ENCODE measurements at regions not wholly inside any gene's neighbourhood (a gene's known extent, or its start where the extent isn't known, plus 50 kb on each side); places are given as distances from the start of the nearest gene placed in this dataset.

DNA sequence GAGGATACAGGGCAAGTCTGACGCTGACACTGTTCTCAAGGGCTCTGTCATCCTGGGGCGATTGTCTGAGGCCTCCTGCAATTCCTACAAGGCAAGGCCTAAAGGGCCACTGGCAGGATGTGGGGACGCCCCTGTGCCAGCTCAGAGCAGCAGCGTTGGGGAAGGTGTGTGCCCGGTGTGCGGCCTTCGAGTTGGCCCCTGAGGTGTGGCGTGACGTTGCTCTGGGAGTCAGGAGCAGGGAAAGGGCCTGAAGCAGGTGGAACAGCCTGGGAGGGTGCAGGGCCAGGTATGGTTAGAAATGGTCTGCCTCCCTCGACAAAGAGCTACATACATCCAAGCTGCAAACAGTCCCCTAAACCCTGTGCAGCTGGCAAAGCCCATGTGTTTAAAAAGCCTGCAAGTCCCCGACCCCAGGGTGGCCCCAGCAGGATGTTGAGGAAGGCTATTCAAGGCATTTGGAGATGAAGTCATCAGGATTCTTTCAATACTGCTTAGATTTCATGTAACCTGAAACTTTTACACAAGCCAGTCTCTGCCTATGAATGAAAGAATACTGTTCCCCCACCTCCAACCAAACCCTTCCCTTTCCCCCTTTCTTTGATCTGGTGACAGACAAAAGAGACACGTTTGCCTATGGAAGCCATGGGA is 142.5 kb upstream of the TNS3 start:
- H4K20me1 ChIP-seq (ENCODE audit: insufficient read depth, low read length), result no peaks in the 10 kb centered on the region
- H3K9ac ChIP-seq (ENCODE audit: low read length), result no peak overlapping the region
- H3K27ac ChIP-seq (ENCODE audit: low read length), result no peak overlapping the region
- H3K27me3 ChIP-seq (ENCODE audit: low read depth, low read length), result peaks cover 13% of the 10 kb centered on the region
- no peaks in the 10 kb centered on the region for H3K79me2 ChIP-seq (ENCODE audit: low read length)
- no peaks in the 10 kb centered on the region for H3K9me3 ChIP-seq (ENCODE audit: insufficient read depth, low read length)
- TF ChIP-seq EZH2phosphoT487 (IDR thresholded peaks at IDR 0.05; ENCODE audit: low read depth), result no peak
- TF ChIP-seq, protein P1, sequence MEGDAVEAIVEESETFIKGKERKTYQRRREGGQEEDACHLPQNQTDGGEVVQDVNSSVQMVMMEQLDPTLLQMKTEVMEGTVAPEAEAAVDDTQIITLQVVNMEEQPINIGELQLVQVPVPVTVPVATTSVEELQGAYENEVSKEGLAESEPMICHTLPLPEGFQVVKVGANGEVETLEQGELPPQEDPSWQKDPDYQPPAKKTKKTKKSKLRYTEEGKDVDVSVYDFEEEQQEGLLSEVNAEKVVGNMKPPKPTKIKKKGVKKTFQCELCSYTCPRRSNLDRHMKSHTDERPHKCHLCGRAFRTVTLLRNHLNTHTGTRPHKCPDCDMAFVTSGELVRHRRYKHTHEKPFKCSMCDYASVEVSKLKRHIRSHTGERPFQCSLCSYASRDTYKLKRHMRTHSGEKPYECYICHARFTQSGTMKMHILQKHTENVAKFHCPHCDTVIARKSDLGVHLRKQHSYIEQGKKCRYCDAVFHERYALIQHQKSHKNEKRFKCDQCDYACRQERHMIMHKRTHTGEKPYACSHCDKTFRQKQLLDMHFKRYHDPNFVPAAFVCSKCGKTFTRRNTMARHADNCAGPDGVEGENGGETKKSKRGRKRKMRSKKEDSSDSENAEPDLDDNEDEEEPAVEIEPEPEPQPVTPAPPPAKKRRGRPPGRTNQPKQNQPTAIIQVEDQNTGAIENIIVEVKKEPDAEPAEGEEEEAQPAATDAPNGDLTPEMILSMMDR (IDR thresholded peaks at IDR 0.05; ENCODE audit: low read depth, low read length), result no peak
- H3K4me2 ChIP-seq (ENCODE audit: low read length), result no peak overlapping the region
- no peaks in the 10 kb centered on the region for H3K36me3 ChIP-seq (replicated peaks; ENCODE audit: low read depth, low read length)
- H2AFZ ChIP-seq (ENCODE audit: low read depth, low read length), result no peak overlapping the region
- H3K4me3 ChIP-seq (ENCODE audit: low read length), result no peak overlapping the region
- peaks cover 34% of the 10 kb centered on the region for H3K4me1 ChIP-seq (ENCODE audit: low read length)

DNA sequence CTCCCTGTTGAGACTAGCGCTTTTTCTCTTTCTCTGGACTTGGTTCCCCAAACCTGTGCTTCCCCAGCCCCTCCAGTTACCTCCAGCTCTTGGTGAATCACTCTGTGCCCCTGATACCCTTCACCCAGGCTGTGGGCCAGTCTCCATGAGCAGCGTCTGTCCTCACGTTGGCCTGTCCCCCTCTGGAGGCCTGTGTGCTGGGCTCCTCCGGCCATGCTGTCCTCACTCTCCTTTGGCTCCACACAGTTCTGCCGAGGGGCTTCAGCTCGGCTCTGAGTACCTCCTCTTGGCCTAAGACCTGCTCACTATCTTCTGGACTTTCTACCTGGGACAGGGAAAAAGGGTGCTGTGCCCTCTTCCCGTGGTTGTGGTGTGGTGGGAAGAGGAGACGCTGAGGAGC is 140.2 kb upstream of the TNS3 start:
- H3K27me3 ChIP-seq (ENCODE audit: low read depth, low read length), result peaks cover 7% of the 10 kb centered on the region; the same call in 1 of the 2 replicates
- no peaks in the 10 kb centered on the region for H3K36me3 ChIP-seq (replicated peaks; ENCODE audit: low read depth, low read length)
- no peak overlapping the region for H2AFZ ChIP-seq (ENCODE audit: low read depth, low read length)
- H3K27ac ChIP-seq (ENCODE audit: low read length), result no peak overlapping the region
- no peak overlapping the region for H3K9ac ChIP-seq (ENCODE audit: low read length)
- peaks cover 34% of the 10 kb centered on the region for H3K4me1 ChIP-seq (ENCODE audit: low read length)
- TF ChIP-seq EZH2phosphoT487 (IDR thresholded peaks at IDR 0.05; ENCODE audit: low read depth), result no peak
- TF ChIP-seq, protein P1 (IDR thresholded peaks at IDR 0.05; ENCODE audit: low read depth, low read length), result no peak
- no peaks in the 10 kb centered on the region for H3K9me3 ChIP-seq (ENCODE audit: insufficient read depth, low read length)
- H3K4me2 ChIP-seq (ENCODE audit: low read length), result no peak overlapping the region
- no peaks in the 10 kb centered on the region for H4K20me1 ChIP-seq (ENCODE audit: insufficient read depth, low read length)
- no peaks in the 10 kb centered on the region for H3K79me2 ChIP-seq (ENCODE audit: low read length)
- H3K4me3 ChIP-seq (ENCODE audit: low read length), result no peak overlapping the region

DNA sequence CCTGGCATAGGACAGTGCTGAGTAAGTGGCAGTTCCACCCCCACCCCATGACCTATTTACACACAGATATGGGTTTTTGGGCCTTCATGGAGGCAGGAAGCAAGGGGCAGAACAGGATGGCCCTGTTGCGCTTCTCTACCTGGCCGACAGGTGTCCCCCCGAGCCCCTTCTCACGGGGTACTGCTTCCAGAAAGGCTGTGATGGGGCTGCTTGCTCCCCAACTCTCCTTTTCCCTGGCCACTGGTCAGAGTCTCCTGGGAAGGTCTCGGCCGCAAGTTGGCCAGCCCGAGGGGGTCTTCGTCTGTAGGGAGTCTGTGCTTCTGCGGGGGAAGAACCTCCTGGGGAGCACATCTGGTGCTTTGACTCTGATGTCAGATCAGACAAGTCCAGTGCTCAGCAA is 139.8 kb upstream of the TNS3 start:
- Histone ChIP-seq H2AFZ (ENCODE audit: low read depth, low read length) (no peak overlapping the region), H3K79me2 (ENCODE audit: low read length) (no peaks in the 10 kb centered on the region), H3K9me3 (ENCODE audit: insufficient read depth, low read length) (no peaks in the 10 kb centered on the region), H3K4me3 (ENCODE audit: low read length) (no peak overlapping the region), H3K36me3 (replicated peaks; ENCODE audit: low read depth, low read length) (no peaks in the 10 kb centered on the region), H3K4me1 (ENCODE audit: low read length) (peaks cover 33% of the 10 kb centered on the region), H3K4me2 (ENCODE audit: low read length) (no peak overlapping the region), H3K9ac (ENCODE audit: low read length) (no peak overlapping the region), H3K27me3 (ENCODE audit: low read depth, low read length) (peaks cover 8% of the 10 kb centered on the region; the same call in 1 of the 2 replicates), H3K27ac (ENCODE audit: low read length) (no peak overlapping the region), H4K20me1 (ENCODE audit: insufficient read depth, low read length) (no peaks in the 10 kb centered on the region)
- no peak for TF ChIP-seq EZH2phosphoT487 (IDR thresholded peaks at IDR 0.05; ENCODE audit: low read depth)
- TF ChIP-seq, protein P1 (IDR thresholded peaks at IDR 0.05; ENCODE audit: low read depth, low read length), result peak; percentile 43

DNA sequence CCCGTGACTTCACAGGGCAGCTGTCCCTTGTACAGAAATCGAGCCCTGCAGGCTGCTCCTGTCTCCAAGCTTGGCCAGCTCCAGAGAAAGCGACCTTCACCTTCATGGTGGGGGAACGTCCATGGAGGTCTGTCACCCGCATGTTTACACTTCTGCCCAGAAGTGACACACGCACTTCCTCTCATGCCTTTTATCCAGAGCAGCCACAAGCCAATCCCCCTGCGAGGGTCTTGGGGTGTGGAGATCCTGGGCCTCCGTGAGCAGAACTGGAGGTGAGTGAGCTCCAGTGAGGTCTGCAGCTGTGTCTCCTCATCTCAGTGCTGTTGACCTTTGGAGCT is 139.0 kb upstream of the TNS3 start:
- Histone ChIP-seq H3K36me3 (replicated peaks; ENCODE audit: low read depth, low read length) (no peaks in the 10 kb centered on the region), H3K9me3 (ENCODE audit: insufficient read depth, low read length) (peaks cover under 1% of the 10 kb centered on the region; the same call in 1 of the 2 replicates), H3K79me2 (ENCODE audit: low read length) (no peaks in the 10 kb centered on the region), H3K27ac (ENCODE audit: low read length) (no peak overlapping the region), H3K4me2 (ENCODE audit: low read length) (peak overlapping the region; percentile 45), H2AFZ (ENCODE audit: low read depth, low read length) (no peak overlapping the region), H4K20me1 (ENCODE audit: insufficient read depth, low read length) (no peaks in the 10 kb centered on the region), H3K4me3 (ENCODE audit: low read length) (peak overlapping the region; percentile 13; the same call in 1 of the 2 replicates), H3K9ac (ENCODE audit: low read length) (no peak overlapping the region), H3K27me3 (ENCODE audit: low read depth, low read length) (peaks cover 8% of the 10 kb centered on the region; the same call in 1 of the 2 replicates), H3K4me1 (ENCODE audit: low read length) (peaks cover 25% of the 10 kb centered on the region)
- no peak for TF ChIP-seq EZH2phosphoT487 (IDR thresholded peaks at IDR 0.05; ENCODE audit: low read depth)
